Urinary bladder (tissue), 3 donors: ENCODE measurements at regions not wholly inside any gene's neighbourhood (a gene's known extent, or its start where the extent isn't known, plus 50 kb on each side); places are given as distances from the start of the nearest gene placed in this dataset.

Experiments
- DNase-seq: peaks from one replicate; pipeline ENCODE4 v3.0.0-alpha.2; 2015; ENCODE audit errors: extremely low spot score
- H3K27ac ChIP-seq: one replicate; pipeline ENCODE4 v1.5.1; 2013; ENCODE audit warnings: low read depth, mild to moderate bottlenecking, moderate library complexity
- H3K36me3 ChIP-seq: one replicate; pipeline ENCODE4 v1.6.1; 2013; ENCODE audit warnings: mild to moderate bottlenecking, moderate library complexity; ENCODE audit not compliant: insufficient read depth
- H3K4me1 ChIP-seq: one replicate; pipeline ENCODE4 v1.6.1; 2013; ENCODE audit warnings: mild to moderate bottlenecking, moderate library complexity; ENCODE audit not compliant: insufficient read depth
- H3K4me3 ChIP-seq: one replicate; pipeline ENCODE4 v1.5.1; 2013; ENCODE audit warnings: low read depth, low read length
- WGBS: extraction: QIAGEN DNeasy Blood & Tissue Kit; methylation state at CpG from one replicate; pipeline ENCODE4 v1.1.7; 2013; 5-methylcytosine and 5-hydroxymethylcytosine counted together
- donor health status: healthy with polysubstance abuse.
- donor health status: healthy.

DNA sequence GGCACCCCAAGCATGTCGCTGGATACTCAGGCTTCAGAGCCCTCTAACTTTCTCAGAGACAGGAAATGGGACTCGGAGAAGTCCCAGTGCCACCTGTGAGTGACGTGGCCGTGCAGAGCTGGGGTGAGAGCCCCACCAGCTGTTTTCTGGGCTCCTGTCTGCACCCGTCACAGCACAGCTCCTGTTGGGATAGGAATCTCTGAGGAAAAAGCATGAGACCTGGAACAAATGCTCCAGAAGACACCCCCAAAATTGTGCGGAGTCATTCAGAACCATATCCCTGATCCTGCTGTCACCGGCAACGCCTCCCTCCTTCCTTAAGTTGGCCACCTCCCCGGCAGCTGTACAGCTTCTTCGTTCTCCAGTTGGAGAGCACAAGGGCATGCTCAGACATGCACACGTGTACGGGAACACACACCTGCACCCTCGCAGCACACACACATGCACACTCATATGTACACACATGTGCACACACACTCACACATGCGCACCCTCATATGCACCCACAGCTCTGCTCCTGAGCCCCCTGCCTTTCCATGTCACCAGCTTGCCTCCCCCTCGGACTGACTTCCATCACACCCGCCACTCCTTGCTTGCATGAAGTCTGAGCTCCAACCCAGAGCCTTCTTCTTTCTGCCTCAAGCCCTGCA, 1430.0 kb downstream of the BRD1 start:
- no peak overlapping the region for H3K27ac ChIP-seq
- no peaks in the 10 kb centered on the region for H3K36me3 ChIP-seq
- H3K4me1 ChIP-seq, result no peaks in the 10 kb centered on the region
- no peak for DNase-seq
- 87% methylated on average over 16 of the region's 16 CpGs for WGBS
- H3K4me3 ChIP-seq, result no peak overlapping the region

GRCh38 chr22:48396785-48397530, 1430.7 kb downstream of the BRD1 start:
- 89% methylated on average over 31 of the region's 31 CpGs for WGBS
- Histone ChIP-seq H3K27ac (no peak overlapping the region), H3K36me3 (no peaks in the 10 kb centered on the region), H3K4me3 (no peak overlapping the region), H3K4me1 (no peaks in the 10 kb centered on the region)
- DNase-seq, result no peak

- Histone ChIP-seq H3K36me3 (no peaks in the 10 kb centered on the region), H3K4me1 (no peaks in the 10 kb centered on the region), H3K27ac (no peak overlapping the region), H3K4me3 (no peak overlapping the region)
- WGBS, result 81% methylated on average over 20 of the region's 20 CpGs
- no peak for DNase-seq
Measured at GRCh38 chr22:48396091-48396784, 1431.4 kb downstream of the BRD1 start.

DNA sequence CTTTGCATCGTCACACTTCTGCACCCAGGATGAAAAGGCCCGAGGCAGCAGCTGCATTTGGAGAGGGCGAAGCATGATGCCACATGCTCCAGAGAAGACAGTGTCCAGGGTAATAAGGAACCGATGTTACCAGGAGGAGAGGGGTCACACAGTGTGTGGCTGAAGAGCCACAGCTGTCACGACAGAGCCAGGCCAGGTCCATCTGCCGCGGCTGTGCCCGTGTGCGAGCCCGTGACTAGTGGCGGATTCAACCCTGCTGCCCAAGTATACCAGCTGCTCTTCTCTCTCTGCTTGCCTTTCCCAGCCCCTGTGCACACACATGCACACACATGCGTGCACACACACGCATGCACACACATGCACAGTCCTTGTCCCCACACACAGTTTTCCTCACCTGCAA, 1432.5 kb downstream of the BRD1 start:
- WGBS, result 76% methylated on average over 13 of the region's 13 CpGs
- H3K4me1 ChIP-seq, result no peaks in the 10 kb centered on the region
- H3K27ac ChIP-seq, result no peak overlapping the region
- no peaks in the 10 kb centered on the region for H3K36me3 ChIP-seq
- DNase-seq, result no peak
- H3K4me3 ChIP-seq, result no peak overlapping the region

GRCh38 chr22:48394787-48395186, 1432.9 kb downstream of the BRD1 start:
- H3K4me3 ChIP-seq, result no peak overlapping the region
- H3K36me3 ChIP-seq, result no peaks in the 10 kb centered on the region
- WGBS, result 75% methylated on average over 8 of the region's 8 CpGs
- H3K4me1 ChIP-seq, result no peaks in the 10 kb centered on the region
- H3K27ac ChIP-seq, result no peak overlapping the region
- no peak for DNase-seq

GRCh38 chr22:48393885-48394284, 1433.8 kb downstream of the BRD1 start:
- no peaks in the 10 kb centered on the region for H3K36me3 ChIP-seq
- no peak for DNase-seq
- H3K27ac ChIP-seq, result no peak overlapping the region
- H3K4me3 ChIP-seq, result no peak overlapping the region
- 79% methylated on average over 10 of the region's 10 CpGs for WGBS
- H3K4me1 ChIP-seq, result no peaks in the 10 kb centered on the region

GRCh38 chr22:48393041-48393370, 1434.7 kb downstream of the BRD1 start:
- Histone ChIP-seq H3K4me3 (no peak overlapping the region), H3K4me1 (no peaks in the 10 kb centered on the region), H3K27ac (no peak overlapping the region), H3K36me3 (no peaks in the 10 kb centered on the region)
- 70% methylated on average over 13 of the region's 13 CpGs for WGBS
- no peak for DNase-seq

GRCh38 chr22:48391820-48392219, 1435.9 kb downstream of the BRD1 start:
- no peak for DNase-seq

GRCh38 chr22:48391171-48391711, 1436.4 kb downstream of the BRD1 start:
- H3K27ac ChIP-seq, result no peak overlapping the region
- no peak overlapping the region for H3K4me3 ChIP-seq
- 65% methylated on average over 16 of the region's 16 CpGs for WGBS
- no peaks in the 10 kb centered on the region for H3K36me3 ChIP-seq
- no peak for DNase-seq
- no peaks in the 10 kb centered on the region for H3K4me1 ChIP-seq

More at GRCh38 chr22:48391820-48392219, 1435.9 kb downstream of the BRD1 start:
- WGBS, result 74% methylated on average over 5 of the region's 5 CpGs
- H3K4me1 ChIP-seq, result no peaks in the 10 kb centered on the region
- no peak overlapping the region for H3K4me3 ChIP-seq
- no peaks in the 10 kb centered on the region for H3K36me3 ChIP-seq
- no peak overlapping the region for H3K27ac ChIP-seq

DNA sequence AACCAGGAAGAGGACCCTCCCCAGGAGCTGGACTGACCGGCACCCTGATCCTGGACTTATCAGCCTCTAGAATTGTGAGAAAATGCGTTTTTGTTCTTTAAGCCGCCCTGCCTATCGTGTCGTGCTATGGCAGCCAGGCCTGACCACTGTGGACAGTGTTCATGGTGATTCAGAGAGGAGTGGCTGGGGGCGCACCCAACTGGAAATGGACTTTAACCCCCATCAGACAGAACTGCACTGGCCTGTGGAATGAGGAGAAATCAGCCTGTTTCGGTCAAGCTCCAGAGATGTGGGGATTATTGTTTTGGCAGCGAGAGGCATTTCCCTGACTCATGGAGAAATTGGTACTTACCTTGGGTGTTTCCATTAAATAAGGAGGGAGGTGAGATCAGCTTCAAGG, 1437.8 kb downstream of the BRD1 start:
- Histone ChIP-seq H3K4me1 (no peaks in the 10 kb centered on the region), H3K4me3 (no peak overlapping the region), H3K27ac (no peak overlapping the region), H3K36me3 (no peaks in the 10 kb centered on the region)
- 80% methylated on average over 8 of the region's 8 CpGs for WGBS
- no peak for DNase-seq

GRCh38 chr22:48382197-48382596, 1445.5 kb downstream of the BRD1 start:
- DNase-seq, result no peak
- Histone ChIP-seq H3K36me3 (no peaks in the 10 kb centered on the region), H3K27ac (no peak overlapping the region), H3K4me1 (no peaks in the 10 kb centered on the region), H3K4me3 (no peak overlapping the region)
- WGBS, result 79% methylated on average over 12 of the region's 12 CpGs

DNA sequence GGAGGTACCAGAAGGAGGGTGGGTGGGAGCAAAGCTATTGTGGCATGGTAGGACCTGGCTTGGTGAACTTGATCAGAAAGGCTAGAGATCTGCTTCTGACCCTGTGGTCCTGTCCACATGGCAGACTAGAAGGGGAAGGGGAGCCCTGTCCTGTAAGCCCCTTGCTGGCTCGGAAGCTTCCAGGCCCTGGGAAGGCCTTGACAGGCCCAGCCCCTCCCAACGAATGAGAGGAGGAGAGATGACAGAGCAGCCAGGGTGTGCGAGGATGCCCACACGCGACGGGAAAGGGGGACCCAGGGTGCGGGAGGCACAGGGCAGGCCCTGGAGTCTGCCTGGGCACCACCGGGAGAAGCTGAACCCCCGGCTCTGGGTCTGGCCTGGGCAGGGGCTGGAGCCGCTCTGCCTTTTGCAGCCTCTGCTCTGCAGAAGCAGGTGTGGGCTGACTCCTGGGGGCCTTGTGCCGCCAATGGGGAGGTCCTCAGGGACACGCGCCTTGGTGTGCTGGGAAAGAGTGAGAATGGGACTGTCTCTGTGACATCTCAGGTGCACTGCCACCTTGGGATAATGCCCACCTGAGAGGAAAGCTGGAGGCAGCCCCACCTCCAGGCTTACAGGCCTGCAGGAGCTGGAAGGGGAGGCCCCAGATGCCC, 1447.5 kb downstream of the BRD1 start:
- no peak for DNase-seq
- Histone ChIP-seq H3K4me3 (no peak overlapping the region), H3K36me3 (no peaks in the 10 kb centered on the region), H3K27ac (no peak overlapping the region), H3K4me1 (no peaks in the 10 kb centered on the region)
- WGBS, result 94% methylated on average over 13 of the region's 13 CpGs

DNA sequence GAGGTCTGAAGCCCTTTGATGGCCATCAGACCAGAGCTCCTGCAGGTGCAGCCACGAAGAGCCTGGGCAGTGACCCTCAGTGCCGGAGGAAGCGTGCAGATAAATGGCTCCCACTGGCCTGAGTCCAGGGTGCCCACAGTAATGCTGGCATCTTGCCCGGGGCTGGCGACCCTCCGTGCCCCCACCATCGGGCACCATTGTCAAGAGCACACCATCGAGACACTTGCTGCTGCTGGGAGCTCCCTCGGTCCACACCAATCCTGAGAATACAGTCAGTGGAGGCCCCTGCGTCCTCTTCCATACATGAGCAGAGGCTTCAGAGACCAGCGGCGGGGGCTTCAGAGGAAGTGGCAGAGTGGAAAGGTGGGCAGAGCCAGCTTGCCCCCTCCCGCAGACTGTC, 1448.3 kb downstream of the BRD1 start:
- Histone ChIP-seq H3K36me3 (no peaks in the 10 kb centered on the region), H3K27ac (no peak overlapping the region), H3K4me1 (no peaks in the 10 kb centered on the region), H3K4me3 (no peak overlapping the region)
- WGBS, result 86% methylated on average over 13 of the region's 13 CpGs
- no peak for DNase-seq
